Hematopoietic multipotent progenitor cell (in vitro differentiated cells): ENCODE measurements at regions not wholly inside any gene's neighbourhood (a gene's known extent, or its start where the extent isn't known, plus 50 kb on each side); places are given as distances from the start of the nearest gene placed in this dataset.
"Not testable (repeated sequence)": the region's sequence is repeated elsewhere in the genome, so short reads cannot be mapped to it uniquely, and the experiment has no call there.

Experiments
- DNase-seq, 3 donors: peaks; one replicate each; pipeline ENCODE4 v3.0.0-alpha.2; 2011 to 2015; ENCODE audit warnings: low read depth in 2 of 3, low spot score in 2 of 3

DNA sequence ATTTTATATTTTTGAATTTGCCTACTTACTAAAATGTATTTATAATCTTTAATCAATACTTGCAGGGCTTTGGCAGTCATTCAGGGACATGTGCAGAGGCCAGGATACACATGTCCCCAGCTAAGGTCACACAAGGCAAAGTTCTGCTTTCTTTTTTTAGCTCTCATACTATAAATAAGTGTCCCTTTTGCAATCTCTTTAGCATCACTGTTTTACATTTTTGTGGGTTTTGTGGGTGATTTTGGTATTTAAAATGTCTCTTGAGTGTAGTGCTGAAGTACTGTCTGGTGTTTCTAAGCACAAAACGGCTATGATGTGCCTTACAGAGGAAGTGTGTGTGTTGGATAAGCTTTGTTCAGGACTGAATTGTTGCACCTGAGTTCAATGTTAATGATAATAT lies 309.0 kb upstream of the GULP1 start:
- DNase-seq, result peak in 2 of 3 donors; percentile 72 to 92

DNA sequence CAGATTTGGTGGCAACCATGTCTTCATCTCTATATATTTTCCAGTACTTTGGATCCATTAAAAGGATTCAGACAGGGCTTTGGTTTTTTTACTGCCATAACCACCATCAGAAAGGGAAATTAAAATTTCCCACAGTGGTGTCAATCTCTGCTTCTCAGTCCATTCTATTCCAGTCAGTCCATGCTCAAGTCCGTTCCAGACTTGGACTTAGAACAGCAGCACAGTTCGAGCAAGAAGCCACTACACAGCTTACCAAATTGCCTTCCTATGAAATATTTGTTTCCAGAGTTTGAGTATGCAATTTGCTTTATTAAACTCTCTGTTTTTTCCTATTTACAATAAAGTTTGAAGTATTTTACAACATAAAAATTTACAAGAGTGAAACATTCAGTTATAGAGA lies 306.5 kb upstream of the GULP1 start:
- DNase-seq, result no peak

DNA sequence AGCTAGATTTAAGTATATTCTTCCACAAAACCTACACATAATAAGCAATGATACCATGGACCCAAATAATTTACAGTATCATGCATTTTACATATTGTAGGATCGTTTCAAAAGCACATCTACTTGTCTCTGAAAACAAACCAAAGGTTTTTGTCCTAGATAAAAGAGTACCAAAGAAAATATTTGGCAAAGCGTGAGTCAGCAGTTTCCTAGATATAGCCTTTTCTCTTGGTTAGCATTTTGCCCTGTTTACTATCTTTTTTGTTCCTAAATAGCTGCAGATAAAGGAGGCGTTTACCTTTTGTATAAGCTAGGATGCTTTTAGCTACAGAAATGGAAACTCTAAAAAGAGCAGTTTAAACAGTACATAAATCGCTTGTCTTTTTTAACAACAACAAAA lies 305.8 kb upstream of the GULP1 start:
- DNase-seq, result peak in 1 of 3 donors; percentile 36

DNA sequence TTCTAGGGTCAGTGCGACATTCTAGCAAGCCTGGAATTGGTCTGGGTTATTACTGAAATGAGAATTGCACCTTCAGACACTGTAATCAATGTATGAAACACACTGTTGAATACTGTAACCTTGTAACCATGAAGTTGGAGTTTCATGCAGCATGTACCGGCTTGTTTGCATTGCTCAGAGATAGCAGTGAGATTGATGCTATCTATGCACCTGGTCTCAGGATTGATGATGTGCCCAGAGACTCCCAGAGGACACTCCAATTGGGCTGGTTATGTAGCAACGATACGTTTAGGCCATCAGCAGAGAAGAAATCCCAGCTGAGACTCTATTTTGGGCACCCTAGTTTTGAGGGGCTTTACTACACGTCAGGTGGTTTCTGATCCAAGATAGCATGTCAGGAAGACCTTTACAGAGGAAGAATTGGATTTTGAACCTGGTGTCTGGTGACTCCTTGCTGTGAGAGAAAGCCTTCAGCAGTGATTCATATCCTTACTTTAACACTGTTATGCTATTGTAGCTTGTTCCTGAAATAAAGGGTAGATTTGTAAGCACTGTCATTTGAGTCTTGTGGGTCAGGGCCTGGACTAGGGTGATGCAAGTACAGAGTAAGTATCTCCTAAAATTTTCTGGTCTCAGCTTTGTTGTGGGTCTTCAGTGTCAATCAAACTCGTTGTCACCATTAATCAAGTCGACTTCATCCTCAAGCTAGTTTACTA lies 305.1 kb upstream of the GULP1 start:
- DNase-seq, result no peak

DNA sequence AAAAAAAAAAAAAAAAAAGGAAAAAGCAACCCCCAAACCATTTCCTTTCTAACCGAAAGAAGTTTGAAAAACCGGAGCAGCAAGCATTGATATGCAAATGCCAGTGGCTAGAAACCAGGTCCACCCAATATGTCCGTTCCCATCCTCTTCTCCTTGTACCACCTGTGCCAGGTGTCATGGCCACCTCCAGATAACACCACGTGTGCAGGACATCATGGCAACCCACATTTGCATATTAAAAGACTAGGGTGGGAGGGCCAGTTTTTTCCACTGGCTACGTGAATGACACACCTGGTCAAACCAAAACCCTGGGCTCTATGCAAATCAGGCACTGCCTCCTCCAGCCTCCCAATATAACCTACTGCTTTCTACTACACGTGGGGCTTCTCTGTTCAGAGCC lies 303.3 kb upstream of the GULP1 start:
- no peak for DNase-seq

GRCh38 chr2:187989925-187990623 lies 301.6 kb upstream of the GULP1 start:
- DNase-seq, result peak in 1 of 3 donors; percentile 36

DNA sequence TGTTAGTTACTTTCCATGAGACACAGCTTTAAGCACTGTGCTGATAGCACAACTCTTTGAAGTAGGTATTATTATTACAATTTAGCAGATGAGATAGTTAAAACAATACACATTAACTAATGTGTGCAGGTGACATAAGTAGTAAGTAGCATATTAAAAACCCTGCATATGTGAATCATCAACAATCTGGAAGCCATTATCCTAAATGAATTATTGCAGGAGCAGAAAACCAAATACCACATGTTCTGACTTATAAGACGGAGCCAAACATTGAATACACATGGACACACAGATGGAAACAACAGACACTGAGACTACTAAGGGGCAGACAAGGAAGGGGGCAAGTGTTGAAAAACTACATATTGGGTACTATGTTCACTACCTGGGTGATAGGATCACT lies 300.3 kb upstream of the GULP1 start:
- DNase-seq, result no peak

GRCh38 chr2:187994464-187995331 lies 297.0 kb upstream of the GULP1 start:
- DNase-seq, result peak in 1 of 3 donors; percentile 30

DNA sequence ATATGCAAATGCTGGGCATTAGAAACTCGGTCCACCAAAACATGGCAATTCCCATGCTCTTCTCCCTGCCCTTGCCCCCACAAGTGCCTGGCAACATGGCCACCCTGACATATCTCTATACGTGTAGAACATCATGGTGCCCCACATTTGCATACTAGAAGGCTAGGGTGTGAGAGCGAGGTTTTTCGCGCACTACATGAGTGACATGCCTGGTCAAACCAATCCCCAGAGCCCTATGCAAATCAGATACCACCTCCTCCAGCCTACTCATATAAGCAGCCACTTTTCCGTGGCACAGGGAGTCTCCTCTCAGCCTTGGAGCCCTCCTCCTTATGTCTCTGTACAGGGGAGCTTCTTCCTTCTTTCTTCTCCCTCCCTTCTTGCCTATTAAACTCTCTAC lies 296.1 kb upstream of the GULP1 start:
- DNase-seq, result no peak

DNA sequence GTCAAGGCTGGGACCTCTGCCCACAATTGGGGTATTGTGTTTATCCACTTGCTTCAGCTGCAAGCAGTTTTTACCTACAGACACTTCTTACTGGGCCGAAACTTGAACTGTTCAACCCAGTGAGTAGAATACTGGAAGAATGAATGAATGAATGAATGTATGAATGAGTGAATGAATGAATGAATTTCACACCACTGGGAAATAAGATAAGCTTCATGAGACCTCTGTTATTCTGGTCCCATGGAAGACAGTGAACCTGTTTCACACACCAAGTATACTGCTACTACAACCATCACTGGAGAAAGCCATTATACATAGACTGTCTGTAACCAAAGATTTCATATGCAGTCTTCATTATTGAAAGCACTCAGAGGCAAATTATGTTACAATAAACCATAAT lies 295.0 kb upstream of the GULP1 start:
- DNase-seq, result no peak

GRCh38 chr2:188000189-188000588 lies 291.5 kb upstream of the GULP1 start:
- no peak for DNase-seq

GRCh38 chr2:188003800-188004199 lies 287.9 kb upstream of the GULP1 start:
- no peak for DNase-seq

DNA sequence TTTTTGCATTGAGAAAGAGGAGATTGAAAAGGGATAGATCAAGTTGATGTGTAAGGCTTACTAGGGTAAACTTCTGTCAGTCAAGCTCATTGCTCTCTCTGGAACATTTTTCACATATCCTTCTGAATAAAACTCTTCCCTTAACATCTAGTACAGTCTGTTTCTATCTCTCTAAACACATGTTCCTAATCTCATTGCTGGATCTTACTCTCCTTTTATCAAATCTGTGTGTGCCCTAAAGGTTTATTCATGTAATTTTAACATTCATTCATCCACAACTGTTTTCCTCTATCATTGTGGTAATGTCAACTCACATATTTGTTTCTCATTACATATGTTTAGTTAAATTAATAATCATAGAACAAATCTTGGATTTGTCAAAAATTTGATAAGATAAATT lies 277.9 kb upstream of the GULP1 start:
- no peak for DNase-seq

DNA sequence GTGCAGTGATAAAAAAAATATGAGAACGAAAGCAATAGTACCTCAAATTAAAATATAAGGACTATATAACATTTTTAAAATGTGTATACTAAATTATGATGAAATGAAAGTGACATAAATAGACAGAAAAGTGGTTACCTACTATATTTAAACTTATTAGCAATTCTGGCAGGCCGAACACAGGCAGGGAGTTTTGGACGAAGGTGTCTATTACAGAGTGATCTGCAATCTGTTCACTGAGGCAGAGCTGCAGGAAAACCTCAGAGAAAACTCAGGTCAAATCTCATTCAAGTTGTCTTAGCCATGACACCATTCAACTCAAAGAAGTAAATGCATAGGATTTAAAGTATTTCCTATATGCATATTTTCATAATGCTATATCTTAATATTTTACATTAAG lies 274.8 kb upstream of the GULP1 start:
- DNase-seq, result no peak

GRCh38 chr2:188022389-188022788 lies 269.3 kb upstream of the GULP1 start:
- DNase-seq, result no peak

GRCh38 chr2:188023035-188023434 lies 268.6 kb upstream of the GULP1 start:
- DNase-seq, result no peak

GRCh38 chr2:188024811-188025210 lies 266.9 kb upstream of the GULP1 start:
- DNase-seq, result no peak

GRCh38 chr2:188028739-188029138 lies 262.9 kb upstream of the GULP1 start:
- no peak for DNase-seq

- no peak for DNase-seq
Measured at GRCh38 chr2:188032306-188032705, 259.4 kb upstream of the GULP1 start.

DNA sequence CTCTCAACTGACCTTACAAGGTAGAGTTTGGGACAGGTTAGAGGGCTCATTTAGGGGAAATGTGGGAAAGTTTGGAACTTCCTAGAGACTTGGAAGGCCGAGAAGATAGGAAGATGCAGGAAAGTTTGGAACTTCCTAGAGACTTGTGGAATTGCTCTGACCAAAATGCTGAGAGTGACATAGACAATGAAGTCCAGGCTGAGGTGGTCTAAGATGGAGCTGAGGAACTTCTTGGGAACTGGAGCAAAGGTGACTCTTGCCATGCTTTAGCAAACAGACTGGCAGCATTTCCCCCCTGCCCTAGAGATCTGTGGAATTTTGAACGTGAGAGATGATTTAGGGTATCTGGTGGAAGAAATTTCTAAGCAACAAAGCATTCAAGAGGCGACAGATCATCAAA lies 258.9 kb upstream of the GULP1 start:
- DNase-seq, result no peak

- DNase-seq, result not testable (repeated sequence)
Measured at GRCh38 chr2:188033240-188033639, 258.4 kb upstream of the GULP1 start.
